Kidney (tissue), 13 donors: ENCODE measurements at regions not wholly inside any gene's neighbourhood (a gene's known extent, or its start where the extent isn't known, plus 50 kb on each side); places are given as distances from the start of the nearest gene placed in this dataset.

Source experiments
- DNase-seq, 5 donors: peaks; one replicate each; pipeline ENCODE4 v3.0.0-alpha.2; 2013 to 2020
- FAIRE-seq: peaks from 2 replicates; lab custom pipeline; 2012; peaks lifted over from hg19 to GRCh38; lab: Jason Lieb, UNC
- H3K27ac ChIP-seq, 2 donors: one replicate each; pipeline ENCODE4 v1.7.0; 2013; ENCODE audit warnings: low read depth in 2 of 2, low read length in 2 of 2, inconsistent platforms in 1 of 2
- H3K27me3 ChIP-seq: one replicate; pipeline ENCODE4 v1.7.1; 2013; ENCODE audit warnings: low read length, inconsistent platforms; ENCODE audit not compliant: control insufficient read depth, insufficient read depth
- H3K36me3 ChIP-seq, 3 donors: one replicate each; pipeline versions ENCODE4 v1.7.0 to v1.7.1; 2013; ENCODE audit warnings: low read length in 3 of 3, control low read depth in 1 of 3, inconsistent platforms in 1 of 3; ENCODE audit not compliant: insufficient read depth in 3 of 3, control insufficient read depth in 2 of 3
- H3K4me1 ChIP-seq, 3 donors: one replicate each; pipeline versions ENCODE4 v1.7.0 to v1.7.1; 2013; ENCODE audit warnings: low read length in 3 of 3, inconsistent platforms in 1 of 3, low read depth in 1 of 3; ENCODE audit not compliant: control insufficient read depth in 2 of 3, insufficient read depth in 2 of 3
- H3K4me3 ChIP-seq, 3 donors: one replicate each; pipeline versions ENCODE4 v1.7.0 to v1.8.1; 2013; ENCODE audit warnings: low read length in 3 of 3, control low read depth in 1 of 3, inconsistent platforms in 1 of 3
- H3K9ac ChIP-seq, 3 donors: one replicate each; pipeline versions ENCODE4 v1.7.0 to v1.7.1; 2013; ENCODE audit warnings: low read length in 3 of 3, control low read depth in 1 of 3, inconsistent platforms in 1 of 3
- H3K9me3 ChIP-seq, 3 donors: one replicate each; pipeline versions ENCODE4 v1.7.0 to v1.7.1; 2013; ENCODE audit warnings: low read length in 3 of 3, control low read depth in 1 of 3, inconsistent platforms in 1 of 3; ENCODE audit not compliant: control insufficient read depth in 2 of 3, insufficient read depth in 1 of 3
- intact Hi-C: fragments of 100-400 bp; cut with DNase I; formaldehyde crosslinking; loops from one replicate; pipeline ENCODE4 v1.11.1; 2022
- TF ChIP-seq, protein P1 (sequence below): IDR thresholded peaks from 3 replicates; pipeline ENCODE4 v1.5.1; 2012; ENCODE audit warnings: mild to moderate bottlenecking, moderate library complexity, borderline replicate concordance; ENCODE audit not compliant: insufficient read depth; ENCODE audit errors: extremely low read depth
- donor health status: control.
- donor health status: control.
- donor health status: control.
- donor health status: control.
- donor health status: control.
- donor health status: DM: yes; HTN: yes; CAD: no.
- donor health status: Normal renal cell carcinoma (clear cell type).

DNA sequence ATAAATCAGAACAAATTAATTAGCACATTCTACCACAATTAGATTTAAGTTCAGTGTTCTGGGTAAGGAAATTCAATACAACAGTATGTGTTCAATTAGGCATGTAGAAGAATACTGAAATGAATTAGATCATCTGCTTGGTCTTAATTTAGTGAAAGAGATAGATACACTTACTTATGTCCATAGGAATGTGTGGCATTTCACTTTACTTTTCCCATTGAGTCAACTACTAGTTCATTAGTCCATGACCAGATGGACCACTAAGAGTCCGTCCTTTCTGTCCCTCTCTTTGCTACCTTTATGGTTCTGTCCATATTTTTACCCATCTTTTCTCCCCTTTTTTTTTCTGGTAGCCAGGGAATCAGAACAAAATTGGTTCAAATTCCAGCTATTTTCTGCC, 276.9 kb downstream of the OSTF1 start:
- no peak for FAIRE-seq
- intact Hi-C loops = no loop called here
- no peak overlapping the region for H3K27ac ChIP-seq

GRCh38 chr9:75369989-75370388, 281.7 kb downstream of the OSTF1 start:
- Histone ChIP-seq H3K36me3 (no peaks in the 10 kb centered on the region), H3K27ac (no peak overlapping the region), H3K9me3 (no peaks in the 10 kb centered on the region), H3K4me1 (no peaks in the 10 kb centered on the region), H3K9ac (no peak overlapping the region), H3K27me3 (no peaks in the 10 kb centered on the region), H3K4me3 (no peak overlapping the region)
- FAIRE-seq (no peak), DNase-seq (peak in 2 of 5 donors; percentile 12 to 54)
- intact Hi-C loops = no loop called here
- TF ChIP-seq, protein P1, sequence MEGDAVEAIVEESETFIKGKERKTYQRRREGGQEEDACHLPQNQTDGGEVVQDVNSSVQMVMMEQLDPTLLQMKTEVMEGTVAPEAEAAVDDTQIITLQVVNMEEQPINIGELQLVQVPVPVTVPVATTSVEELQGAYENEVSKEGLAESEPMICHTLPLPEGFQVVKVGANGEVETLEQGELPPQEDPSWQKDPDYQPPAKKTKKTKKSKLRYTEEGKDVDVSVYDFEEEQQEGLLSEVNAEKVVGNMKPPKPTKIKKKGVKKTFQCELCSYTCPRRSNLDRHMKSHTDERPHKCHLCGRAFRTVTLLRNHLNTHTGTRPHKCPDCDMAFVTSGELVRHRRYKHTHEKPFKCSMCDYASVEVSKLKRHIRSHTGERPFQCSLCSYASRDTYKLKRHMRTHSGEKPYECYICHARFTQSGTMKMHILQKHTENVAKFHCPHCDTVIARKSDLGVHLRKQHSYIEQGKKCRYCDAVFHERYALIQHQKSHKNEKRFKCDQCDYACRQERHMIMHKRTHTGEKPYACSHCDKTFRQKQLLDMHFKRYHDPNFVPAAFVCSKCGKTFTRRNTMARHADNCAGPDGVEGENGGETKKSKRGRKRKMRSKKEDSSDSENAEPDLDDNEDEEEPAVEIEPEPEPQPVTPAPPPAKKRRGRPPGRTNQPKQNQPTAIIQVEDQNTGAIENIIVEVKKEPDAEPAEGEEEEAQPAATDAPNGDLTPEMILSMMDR = no peak

More for the DNA sequence above, 276.9 kb downstream of the OSTF1 start:
- Histone ChIP-seq H3K9ac (no peak overlapping the region), H3K4me1 (no peaks in the 10 kb centered on the region), H3K36me3 (no peaks in the 10 kb centered on the region), H3K9me3 (peaks cover 0 to 9% (median 2%) of the 10 kb centered on the region in 3 donors), H3K4me3 (no peak overlapping the region), H3K27me3 (no peaks in the 10 kb centered on the region)
- no peak for DNase-seq
- TF ChIP-seq, protein P1 = no peak

GRCh38 chr9:75372499-75373268, 284.4 kb downstream of the OSTF1 start:
- Histone ChIP-seq H3K9ac (no peak overlapping the region), H3K27ac (no peak overlapping the region), H3K4me3 (no peak overlapping the region), H3K9me3 (no peaks in the 10 kb centered on the region), H3K4me1 (peaks cover 0 to 5% (median 0%) of the 10 kb centered on the region in 3 donors), H3K36me3 (no peaks in the 10 kb centered on the region), H3K27me3 (no peaks in the 10 kb centered on the region)
- DNase-seq (peak in 2 of 5 donors; percentile 25 to 80), FAIRE-seq (no peak)
- TF ChIP-seq, protein P1 = no peak
- intact Hi-C loops = no loop called here
